ENCODE measurements at regions not wholly inside any gene's neighbourhood (a gene's known extent, or its start where the extent isn't known, plus 50 kb on each side); places are given as distances from the start of the nearest gene placed in this dataset.

DNA sequence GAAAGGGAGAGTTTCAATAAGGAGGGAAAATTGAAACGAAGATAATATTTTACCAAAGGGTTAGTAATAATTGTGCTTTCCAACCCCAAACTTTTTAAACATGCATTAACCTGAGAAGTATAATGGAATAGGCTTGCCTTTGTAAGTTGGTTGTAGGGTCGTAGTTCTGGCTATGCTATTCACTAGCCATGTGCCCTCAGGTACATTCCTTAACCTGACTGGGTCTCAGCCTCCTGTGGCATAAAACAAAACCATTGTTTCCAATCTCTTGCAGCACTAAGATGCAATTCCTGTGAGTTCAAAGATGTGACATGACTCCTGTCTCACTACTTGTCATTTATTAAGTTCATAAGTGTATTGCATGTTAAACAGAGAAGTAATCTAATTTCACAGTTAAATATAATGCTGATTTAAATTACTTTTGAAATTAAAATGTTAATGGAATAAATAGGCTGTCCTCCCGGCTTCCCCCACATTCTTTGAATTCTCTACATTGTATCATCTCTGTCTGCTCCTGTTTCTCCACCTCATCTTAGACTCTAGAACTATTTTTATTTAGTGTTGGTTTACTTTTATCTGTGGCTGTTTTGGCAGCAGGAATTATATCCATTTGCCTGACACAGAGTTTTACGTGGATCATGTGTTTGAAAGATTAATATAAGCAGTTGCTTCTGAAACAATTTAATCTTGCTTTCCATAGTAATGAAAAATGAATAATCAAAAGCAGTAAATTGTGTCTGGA, 216.3 kb downstream of the FAT3 start (continued):
- TF ChIP-seq, protein P1, sequence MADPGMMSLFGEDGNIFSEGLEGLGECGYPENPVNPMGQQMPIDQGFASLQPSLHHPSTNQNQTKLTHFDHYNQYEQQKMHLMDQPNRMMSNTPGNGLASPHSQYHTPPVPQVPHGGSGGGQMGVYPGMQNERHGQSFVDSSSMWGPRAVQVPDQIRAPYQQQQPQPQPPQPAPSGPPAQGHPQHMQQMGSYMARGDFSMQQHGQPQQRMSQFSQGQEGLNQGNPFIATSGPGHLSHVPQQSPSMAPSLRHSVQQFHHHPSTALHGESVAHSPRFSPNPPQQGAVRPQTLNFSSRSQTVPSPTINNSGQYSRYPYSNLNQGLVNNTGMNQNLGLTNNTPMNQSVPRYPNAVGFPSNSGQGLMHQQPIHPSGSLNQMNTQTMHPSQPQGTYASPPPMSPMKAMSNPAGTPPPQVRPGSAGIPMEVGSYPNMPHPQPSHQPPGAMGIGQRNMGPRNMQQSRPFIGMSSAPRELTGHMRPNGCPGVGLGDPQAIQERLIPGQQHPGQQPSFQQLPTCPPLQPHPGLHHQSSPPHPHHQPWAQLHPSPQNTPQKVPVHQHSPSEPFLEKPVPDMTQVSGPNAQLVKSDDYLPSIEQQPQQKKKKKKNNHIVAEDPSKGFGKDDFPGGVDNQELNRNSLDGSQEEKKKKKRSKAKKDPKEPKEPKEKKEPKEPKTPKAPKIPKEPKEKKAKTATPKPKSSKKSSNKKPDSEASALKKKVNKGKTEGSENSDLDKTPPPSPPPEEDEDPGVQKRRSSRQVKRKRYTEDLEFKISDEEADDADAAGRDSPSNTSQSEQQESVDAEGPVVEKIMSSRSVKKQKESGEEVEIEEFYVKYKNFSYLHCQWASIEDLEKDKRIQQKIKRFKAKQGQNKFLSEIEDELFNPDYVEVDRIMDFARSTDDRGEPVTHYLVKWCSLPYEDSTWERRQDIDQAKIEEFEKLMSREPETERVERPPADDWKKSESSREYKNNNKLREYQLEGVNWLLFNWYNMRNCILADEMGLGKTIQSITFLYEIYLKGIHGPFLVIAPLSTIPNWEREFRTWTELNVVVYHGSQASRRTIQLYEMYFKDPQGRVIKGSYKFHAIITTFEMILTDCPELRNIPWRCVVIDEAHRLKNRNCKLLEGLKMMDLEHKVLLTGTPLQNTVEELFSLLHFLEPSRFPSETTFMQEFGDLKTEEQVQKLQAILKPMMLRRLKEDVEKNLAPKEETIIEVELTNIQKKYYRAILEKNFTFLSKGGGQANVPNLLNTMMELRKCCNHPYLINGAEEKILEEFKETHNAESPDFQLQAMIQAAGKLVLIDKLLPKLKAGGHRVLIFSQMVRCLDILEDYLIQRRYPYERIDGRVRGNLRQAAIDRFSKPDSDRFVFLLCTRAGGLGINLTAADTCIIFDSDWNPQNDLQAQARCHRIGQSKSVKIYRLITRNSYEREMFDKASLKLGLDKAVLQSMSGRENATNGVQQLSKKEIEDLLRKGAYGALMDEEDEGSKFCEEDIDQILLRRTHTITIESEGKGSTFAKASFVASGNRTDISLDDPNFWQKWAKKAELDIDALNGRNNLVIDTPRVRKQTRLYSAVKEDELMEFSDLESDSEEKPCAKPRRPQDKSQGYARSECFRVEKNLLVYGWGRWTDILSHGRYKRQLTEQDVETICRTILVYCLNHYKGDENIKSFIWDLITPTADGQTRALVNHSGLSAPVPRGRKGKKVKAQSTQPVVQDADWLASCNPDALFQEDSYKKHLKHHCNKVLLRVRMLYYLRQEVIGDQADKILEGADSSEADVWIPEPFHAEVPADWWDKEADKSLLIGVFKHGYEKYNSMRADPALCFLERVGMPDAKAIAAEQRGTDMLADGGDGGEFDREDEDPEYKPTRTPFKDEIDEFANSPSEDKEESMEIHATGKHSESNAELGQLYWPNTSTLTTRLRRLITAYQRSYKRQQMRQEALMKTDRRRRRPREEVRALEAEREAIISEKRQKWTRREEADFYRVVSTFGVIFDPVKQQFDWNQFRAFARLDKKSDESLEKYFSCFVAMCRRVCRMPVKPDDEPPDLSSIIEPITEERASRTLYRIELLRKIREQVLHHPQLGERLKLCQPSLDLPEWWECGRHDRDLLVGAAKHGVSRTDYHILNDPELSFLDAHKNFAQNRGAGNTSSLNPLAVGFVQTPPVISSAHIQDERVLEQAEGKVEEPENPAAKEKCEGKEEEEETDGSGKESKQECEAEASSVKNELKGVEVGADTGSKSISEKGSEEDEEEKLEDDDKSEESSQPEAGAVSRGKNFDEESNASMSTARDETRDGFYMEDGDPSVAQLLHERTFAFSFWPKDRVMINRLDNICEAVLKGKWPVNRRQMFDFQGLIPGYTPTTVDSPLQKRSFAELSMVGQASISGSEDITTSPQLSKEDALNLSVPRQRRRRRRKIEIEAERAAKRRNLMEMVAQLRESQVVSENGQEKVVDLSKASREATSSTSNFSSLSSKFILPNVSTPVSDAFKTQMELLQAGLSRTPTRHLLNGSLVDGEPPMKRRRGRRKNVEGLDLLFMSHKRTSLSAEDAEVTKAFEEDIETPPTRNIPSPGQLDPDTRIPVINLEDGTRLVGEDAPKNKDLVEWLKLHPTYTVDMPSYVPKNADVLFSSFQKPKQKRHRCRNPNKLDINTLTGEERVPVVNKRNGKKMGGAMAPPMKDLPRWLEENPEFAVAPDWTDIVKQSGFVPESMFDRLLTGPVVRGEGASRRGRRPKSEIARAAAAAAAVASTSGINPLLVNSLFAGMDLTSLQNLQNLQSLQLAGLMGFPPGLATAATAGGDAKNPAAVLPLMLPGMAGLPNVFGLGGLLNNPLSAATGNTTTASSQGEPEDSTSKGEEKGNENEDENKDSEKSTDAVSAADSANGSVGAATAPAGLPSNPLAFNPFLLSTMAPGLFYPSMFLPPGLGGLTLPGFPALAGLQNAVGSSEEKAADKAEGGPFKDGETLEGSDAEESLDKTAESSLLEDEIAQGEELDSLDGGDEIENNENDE (IDR thresholded peaks at IDR 0.05; ENCODE audit: insufficient replicate concordance, low read length), result peak; percentile 88
- TF ChIP-seq TEAD4 (IDR thresholded peaks at IDR 0.05; ENCODE audit: low read depth, low read length), result peak; percentile 91
